ENCODE measurements at regions not wholly inside any gene's neighbourhood (a gene's known extent, or its start where the extent isn't known, plus 50 kb on each side); places are given as distances from the start of the nearest gene placed in this dataset.

- DNase-seq = no peak
Measured at GRCh38 chr13:33519561-33520467, 234.3 kb upstream of the STARD13 start.

DNA sequence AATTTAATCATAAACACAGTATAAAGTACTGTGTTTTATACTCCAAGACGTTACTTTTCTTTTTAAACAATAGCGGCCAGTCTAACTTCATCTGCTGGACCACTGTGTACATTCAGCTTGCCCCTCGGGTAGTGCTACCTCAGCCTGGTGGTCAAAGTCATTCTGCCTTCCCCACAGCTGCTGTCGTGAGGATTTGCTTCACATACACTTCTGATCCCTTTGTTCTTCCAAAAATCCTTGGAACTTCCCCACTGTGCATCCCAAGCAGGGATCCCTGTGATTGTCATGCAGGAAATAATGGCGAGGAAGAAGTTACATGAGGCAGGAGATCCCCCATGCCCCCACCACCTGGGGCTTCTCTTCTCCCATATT, 234.9 kb upstream of the STARD13 start:
- DNase-seq = no peak

GRCh38 chr13:33524086-33524485, 238.5 kb upstream of the STARD13 start:
- DNase-seq = no peak

DNA sequence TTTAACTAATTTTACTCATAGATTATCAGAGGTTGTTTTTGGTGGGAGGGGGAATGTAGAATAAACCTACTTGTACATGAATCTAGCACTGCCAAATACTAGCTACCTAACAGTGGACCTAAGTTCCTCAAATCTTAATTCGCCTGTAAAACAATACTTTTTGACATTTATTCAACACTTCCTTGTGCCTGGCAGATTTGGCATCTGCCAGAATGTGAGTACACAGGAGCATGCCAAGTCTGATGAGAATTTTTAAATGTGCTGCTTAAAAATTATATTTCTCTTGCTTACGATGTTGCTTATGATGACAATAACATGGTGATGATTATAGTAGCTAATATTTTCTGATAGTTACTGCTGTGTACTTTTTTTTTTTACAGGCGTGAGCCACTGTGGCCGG, 240.2 kb upstream of the STARD13 start:
- no peak for DNase-seq

DNA sequence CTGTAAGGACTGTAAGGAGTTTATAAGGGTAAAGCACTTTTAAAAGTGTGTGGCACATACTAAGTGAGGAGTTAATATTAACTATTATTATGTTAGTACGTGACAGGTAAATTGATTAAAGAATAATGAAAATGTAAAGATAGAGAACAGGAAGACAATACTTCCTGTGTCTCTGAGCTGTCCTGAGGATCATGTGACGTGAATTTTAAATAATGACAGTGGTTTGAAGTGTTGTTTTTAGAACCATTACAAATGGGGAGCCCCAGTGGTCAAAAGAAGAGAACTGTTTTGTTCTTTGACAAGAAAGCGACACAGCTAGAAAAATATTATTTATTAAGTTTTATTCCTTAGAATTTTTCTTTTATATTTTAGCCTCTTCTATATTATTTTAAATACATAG, 241.2 kb upstream of the STARD13 start:
- no peak for DNase-seq

DNA sequence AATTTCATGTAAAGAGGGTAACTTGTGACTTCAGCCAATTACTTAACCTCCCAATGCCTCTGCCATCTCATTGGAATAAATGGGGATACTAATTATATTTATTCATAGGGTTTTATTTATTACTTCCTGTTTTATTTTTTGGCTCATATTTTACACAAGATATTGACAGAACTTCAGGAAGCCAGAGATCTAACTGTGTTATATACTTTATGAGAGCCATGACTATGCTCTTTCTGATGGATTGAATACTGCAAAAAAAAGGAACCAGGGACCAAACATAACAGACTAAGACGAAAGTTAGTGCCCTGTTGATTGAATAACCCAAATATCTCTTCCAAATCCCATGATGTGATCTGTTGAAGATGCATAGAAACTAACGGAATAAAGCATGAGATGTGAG, 243.3 kb upstream of the STARD13 start:
- DNase-seq = no peak

DNA sequence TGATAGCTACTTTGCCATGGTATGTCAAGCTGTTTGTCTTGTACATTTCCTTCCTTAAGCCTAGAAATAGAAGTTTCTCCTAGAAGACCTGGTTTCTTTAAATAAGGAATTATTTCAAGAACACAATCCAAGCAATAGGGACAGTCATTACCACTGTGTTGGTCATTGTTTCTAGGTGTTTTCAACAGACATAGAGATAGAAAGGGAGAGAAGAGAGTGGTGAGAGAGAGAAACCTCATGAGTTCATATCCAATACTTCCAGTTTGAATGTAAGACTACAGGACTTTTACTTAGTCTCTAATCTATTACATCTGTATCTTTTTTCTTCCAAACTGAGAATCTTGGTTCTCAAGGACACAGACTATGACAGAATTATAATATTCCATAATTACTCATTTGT, 245.9 kb upstream of the STARD13 start:
- no peak for DNase-seq

GRCh38 chr13:33535061-33535460, 249.5 kb upstream of the STARD13 start:
- DNase-seq = no peak

- no peak for DNase-seq
Measured at GRCh38 chr13:33536601-33537000, 251.0 kb upstream of the STARD13 start.

DNA sequence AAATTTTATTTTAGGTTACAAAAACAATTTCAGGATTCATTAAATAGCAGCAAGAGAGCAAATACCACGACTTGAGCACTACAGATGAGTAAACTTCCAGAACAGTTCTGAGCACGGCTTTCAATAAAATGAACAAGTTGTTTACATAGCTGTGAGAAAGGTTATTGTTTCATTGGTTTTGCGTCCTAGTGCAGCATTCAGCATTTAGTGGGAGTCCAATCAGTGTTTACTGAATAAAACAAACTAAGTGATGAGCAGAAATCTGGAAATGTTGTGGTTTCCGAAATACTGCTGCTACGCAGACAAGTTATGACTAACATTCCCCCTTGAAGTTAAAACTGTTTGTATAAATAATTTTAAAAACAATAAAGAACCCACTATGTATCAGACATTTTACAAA, 251.5 kb upstream of the STARD13 start:
- no peak for DNase-seq

- peak; percentile 39 for DNase-seq
Measured at GRCh38 chr13:33537676-33538075, 252.1 kb upstream of the STARD13 start.

- DNase-seq = no peak
Measured at GRCh38 chr13:33541456-33541855, 255.9 kb upstream of the STARD13 start.

DNA sequence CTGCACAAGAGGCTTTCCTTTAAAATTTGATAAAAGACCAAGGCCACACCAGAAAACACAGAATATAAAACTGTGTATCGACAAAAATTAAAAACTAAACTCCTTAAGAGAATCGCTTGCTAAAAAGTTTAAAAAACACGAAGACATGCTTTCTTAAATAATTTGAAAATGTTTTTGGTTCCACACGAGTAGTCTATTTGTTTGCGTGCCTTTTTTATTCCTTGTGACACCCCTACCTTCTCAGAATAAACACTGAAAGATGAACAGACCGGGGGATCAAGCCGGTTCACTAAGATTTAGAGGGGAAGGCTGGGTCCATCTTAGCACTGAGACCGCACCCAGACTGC, 256.4 kb upstream of the STARD13 start:
- DNase-seq = no peak

DNA sequence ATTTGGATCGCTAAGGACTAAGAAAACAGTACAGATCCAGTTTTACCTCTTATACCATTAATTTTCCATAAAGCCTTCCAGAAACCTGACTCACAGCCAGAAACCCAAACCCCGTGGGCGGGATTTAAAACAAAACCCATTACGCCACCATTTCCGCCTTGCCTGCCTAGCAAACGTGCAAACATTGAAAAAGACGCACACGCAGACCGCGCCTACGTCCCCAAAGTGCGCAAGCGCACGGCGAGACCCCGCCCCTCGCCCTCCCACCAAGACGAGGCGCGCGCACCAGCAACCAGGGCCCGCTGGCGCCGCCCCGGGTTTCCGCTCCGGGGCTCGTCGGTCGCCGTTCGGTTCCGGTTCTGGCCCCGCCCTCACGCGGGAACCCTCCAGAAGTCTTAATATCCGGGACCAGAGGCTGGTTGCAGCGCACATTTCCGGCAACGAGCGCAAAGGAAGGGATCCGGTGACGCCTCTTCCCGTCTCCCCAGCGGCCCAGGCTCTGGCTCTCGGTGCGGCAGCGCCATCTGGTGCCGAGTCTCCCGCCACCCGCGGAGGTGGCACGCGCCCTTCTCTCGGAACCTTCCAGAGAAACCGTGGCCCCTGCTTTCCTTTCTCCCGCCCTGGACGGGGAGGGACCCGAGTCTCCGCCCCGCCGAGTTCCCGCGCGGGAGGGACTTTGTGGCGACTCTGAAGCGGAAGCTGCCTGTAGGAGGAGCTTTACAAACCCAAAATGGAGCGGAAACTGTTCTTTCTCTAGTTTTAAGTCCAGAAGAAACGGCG, 256.9 kb upstream of the STARD13 start:
- peak; percentile 97 for DNase-seq

DNA sequence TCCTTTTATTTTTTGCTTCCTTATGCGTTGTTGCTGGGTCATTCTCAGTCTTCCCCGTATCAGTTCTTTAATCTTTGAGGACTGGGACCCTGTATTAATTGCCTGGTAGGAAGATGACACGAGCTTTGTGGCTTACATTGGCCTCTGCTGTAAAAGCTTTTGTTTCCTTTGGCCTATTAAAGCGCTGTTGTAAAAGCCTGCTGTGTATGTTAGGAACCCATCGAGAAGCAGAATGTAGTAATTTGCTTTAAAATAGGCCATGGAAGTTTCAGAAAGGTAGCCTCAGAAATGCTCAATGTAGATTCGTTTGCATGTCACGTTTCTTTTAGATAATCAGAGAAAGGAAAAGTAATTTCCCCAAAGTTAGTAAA, 257.5 kb upstream of the STARD13 start:
- no peak for DNase-seq

GRCh38 chr13:33543631-33544265, 258.2 kb upstream of the STARD13 start:
- peak; percentile 42 for DNase-seq

DNA sequence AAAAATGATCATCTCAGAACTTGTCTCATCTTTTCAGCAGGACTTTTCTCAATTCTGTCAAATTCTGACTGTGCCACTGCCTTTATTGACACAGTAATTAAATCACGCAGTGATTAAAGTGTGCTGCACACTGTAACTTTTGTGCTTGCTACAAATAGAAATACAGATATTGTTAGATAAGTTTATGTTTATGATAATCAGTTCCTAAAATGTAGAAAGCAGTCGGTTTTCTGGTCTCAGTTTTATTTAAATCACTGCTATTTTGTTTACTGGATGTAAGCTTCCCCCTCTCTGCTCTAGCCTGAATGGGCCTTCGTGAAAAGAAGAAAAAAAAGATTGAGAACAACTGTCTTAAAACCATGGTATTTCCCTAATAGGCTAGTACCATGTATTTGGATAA, 258.8 kb upstream of the STARD13 start:
- no peak for DNase-seq

DNA sequence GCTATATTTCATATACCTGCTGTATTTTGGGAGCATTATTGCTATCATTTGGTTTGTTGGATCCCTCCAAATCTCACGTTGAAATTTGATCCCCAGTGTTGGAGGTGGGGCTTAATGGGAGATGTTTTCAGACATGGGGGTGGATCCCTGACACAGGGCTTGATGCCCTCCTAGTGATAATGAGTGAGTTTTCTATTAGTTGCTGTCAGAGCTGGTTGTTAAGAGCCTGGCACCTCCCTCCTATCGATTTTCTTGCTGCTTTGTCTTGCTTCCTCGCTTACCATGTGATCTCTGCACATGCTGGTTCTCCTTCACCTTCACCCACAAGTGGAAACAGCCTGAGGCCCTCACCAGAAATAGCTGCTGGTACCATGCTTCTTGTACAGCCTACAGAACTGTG, 259.9 kb upstream of the STARD13 start:
- DNase-seq = no peak

- no peak for DNase-seq
Measured at GRCh38 chr13:33547035-33547434, 261.5 kb upstream of the STARD13 start.

- no peak for DNase-seq
Measured at GRCh38 chr13:33548069-33548468, 262.5 kb upstream of the STARD13 start.

DNA sequence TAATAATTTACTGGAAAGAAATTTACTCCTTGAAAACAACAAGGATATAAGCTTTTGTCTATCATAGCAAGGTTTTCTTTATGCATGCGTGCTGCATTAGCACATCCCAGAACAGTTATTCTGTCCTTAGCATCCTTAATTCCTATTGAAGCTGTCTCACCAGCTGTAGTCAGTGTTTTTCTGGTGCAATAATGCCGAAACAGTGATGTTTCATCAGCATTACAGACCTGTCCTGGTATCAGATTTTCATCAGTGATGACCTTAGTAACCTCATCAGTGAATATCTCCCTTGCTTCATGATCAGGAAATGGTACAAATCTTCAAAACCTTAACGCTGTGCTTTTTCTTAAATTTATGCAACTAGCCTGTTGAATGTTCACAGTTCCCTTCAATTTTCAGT, 264.7 kb upstream of the STARD13 start:
- DNase-seq = no peak

- no peak for DNase-seq
Measured at GRCh38 chr13:33550885-33551284, 265.3 kb upstream of the STARD13 start.

All from right kidney (tissue), 1 donor.